ENCODE measurements at regions not wholly inside any gene's neighbourhood (a gene's known extent, or its start where the extent isn't known, plus 50 kb on each side); places are given as distances from the start of the nearest gene placed in this dataset.
"Not testable (repeated sequence)": the region's sequence is repeated elsewhere in the genome, so short reads cannot be mapped to it uniquely, and the experiment has no call there.

DNA sequence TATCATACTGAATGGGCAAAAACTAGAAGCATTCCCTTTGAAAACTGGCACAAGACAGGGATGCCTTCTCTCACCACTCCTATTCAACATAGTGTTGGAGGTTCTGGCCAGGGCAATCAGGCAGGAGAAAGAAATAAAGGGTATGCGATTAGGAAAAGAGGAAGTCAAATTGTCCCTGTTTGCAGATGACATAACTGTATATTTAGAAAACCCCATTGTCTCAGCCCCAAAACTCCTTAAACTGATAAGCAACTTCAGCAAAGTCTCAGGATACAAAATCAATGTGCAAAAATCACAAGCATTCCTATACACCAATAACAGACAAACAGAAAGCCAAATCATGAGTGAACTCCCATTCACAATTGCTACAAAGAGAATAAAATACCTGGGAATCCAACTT is 52.5 kb upstream of the CCDC71L start:
- DNase-seq (ENCODE audit: low spot score): not testable (repeated sequence)

DNA sequence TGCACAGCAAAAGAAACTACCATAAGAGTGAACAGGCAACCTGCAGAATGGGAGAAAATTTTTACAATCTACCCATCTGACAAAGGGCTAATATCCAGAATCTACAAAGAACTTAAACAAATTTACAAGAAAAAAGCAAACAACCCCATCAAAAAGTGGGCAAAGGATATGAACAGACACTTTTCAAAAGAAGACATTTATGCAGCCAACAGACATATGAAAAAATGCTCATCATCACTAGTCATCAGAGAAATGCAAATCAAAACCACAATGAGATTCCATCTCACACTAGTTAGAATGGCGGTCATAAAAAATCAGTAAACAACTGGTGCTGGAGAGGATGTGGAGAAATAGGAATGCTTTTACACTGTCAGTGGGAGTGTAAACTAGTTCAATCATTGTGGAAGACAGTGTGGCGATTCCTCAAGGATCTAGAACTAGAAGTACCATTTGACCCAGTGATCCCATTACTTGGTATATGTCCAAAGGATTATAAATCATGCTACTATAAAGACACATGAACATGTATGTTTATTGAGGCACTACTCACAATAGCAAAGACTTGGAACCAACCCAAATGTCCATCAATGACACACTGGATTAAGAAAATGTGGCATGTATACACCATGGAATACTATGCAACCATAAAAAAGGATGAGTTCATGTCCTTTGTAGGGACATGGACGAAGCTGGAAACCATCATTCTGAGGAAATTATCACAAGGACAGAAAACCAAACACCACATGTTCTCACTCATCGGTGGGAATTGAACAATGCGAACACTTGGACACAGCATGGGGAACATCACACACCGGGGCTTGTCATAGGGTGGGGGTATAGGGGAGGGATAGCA is 53.9 kb upstream of the CCDC71L start:
- not testable (repeated sequence) for DNase-seq (ENCODE audit: low spot score)

DNA sequence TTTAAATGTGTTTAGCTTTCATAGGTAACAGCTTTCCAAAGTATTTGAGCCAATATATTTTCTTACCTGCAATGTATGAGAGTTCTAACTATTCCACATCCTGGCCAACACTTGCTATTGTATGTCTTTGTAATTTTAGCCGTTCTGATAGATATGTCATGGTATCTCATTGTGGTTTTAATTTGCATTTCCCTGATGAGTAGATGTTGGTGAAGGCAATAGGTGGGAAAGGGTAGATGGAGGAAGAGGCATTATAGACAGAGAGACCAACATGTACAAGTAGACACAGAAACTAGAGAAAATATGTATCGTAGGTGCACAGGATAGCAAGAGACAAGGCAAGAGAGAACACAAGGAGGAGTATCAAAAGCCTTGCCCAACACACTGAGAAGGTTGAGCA is 54.8 kb upstream of the CCDC71L start:
- no peak for DNase-seq (ENCODE audit: low spot score)

DNA sequence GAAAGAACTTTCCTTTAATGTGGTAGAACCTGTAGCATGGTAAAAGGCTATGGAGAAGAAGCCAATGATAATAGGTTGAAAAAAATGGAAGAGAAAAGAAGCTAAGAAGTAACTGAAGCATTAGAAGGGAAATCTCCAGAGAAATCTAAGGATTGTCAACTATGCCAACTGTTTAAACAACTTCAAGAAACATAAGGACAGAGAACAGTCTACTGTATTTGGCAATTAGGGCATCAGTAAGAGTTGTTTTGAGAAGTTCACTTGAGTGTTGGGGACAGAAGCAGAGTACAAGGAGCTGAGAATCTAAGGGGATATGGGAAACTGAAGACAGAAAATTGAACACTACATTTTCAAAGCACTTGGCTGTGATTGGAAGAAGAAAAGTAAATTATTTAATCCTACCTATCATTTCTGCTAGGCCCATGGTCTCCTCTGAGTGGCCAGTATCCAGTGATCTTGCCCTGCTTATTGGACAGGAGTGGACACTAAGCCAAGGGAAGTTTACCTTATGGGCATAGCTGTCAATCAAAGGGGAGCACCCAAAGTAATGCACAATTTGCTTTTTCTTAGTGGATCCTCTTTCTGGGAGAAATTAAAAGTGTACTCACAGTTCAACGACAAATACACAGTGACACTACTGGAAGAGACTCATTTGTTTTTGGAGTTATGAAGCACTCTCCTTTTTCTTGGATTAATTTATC is 56.4 kb upstream of the CCDC71L start:
- no peak for DNase-seq (ENCODE audit: low spot score)

DNA sequence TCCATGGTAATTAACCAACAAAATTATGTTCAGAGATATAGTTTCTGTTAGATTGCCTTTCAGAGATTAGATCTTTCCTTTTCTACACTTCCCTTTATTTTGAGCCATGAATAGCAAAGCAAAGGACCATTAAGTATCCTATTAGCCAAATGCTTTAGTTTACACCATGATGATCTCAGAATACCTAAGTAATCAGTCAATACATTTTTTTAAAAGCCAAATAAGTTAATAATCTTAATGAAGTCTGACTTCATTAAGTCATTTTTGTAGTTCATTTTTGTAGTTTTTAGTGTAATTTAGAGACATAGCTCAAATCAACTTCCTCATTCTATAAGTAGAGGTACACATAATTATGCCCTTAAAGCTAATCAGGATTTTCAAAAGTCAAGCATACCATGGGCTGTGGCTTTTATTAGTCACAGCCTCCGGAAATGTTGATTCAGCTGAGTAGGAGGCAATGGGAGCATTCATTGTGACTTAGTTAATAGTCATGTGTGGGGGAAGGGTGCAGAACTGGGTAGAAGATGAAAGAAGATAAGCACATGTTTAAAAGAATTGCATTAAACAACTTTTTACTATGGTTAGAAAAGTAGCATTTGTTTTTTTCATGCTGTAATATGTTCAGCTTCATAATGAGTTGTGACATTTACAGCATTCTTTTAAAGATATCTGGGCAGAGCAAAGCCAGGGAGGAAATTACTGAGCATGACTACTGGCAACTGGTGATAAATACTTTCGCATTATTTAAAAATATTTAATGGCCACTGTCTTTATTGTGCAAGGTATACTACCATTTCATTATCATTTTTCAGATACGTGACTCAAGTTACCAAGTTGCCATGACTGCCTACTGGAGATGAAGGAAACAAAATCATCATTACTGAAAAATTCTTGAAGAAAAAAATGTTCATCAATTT is 57.3 kb upstream of the CCDC71L start:
- peak; percentile 99 for DNase-seq (ENCODE audit: low spot score)

DNA sequence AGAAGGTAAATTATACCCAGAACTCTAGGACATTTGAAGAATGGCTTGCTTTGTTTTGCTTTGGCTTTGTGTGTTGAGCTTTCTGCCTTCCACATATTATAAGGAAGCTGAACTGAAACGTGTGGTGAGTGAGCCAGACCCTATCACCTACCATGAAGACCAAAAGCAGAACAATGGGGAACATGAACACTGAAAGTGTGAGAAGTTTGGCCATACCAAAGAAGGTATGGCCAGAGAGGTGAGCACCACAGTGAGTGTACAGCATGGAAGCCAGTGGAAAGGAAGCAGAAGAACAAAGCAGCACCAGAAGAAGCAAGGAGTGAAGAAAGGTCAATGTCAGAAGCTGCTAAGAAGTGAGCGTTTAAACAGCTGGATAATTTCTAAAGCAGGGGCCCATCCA is 59.7 kb upstream of the CCDC71L start:
- DNase-seq (ENCODE audit: low spot score): no peak

DNA sequence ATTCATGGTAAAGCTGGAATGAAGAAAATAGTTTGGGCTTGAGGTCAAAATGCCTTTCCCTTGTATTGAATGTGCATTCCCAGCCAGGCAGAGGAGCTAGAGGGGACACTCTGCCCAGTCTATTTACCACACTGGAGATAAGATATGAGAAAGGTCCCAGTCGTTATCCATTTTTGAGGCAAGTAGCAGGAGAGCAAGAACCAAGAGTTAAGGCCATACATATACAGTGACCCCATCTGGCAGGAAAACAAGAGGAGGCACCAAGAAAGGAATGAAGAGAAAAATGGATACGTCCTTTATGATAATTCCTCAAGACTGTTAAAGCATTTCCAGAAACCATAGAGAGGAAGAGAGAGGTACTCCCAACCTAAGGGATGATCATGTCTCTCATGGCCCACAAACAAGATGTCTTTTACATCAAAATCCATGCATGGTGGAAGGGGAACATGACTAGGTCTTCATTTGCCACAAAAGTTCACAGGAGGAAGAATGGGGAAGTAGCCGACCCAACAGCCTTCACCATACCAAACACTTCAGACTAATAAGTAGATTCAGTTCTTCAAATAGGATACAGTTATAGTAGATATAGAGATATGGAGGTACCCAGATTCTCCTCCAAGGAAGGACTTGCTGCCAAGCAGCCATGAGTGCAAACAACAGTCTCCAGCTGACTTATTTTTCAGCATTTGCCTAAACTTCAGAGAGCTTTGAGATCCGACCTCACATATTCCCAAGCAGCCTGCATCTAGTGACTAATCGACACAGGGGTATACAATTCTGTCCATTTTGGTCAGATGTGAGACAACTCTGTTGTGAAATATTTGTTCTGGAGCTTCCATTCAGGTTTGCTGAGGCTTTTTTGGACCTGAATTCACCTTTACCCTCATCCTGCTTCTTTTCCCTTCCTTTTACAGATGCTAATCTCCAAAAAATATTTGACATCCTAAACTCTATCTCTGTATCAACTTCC is 61.1 kb upstream of the CCDC71L start:
- DNase-seq (ENCODE audit: low spot score): no peak

DNA sequence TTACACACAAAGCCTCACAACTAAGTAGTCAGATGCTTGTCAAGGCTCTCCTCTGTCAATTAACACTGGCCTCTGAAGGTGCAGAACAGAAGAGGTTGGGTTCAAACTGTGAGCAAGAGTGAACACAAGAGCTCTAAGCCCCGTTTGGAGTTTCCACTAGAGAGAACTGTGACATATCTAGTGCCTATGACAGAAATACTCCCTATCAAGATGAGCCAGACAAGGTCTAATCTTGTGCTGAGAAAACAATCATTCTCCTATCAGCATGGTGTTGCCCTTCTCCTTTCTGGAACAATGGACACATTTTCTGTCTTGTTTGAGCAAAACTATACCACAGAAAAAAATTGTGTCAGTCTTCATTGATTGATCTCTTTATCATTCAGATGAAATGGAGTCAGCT is 62.4 kb upstream of the CCDC71L start:
- no peak for DNase-seq (ENCODE audit: low spot score)

DNA sequence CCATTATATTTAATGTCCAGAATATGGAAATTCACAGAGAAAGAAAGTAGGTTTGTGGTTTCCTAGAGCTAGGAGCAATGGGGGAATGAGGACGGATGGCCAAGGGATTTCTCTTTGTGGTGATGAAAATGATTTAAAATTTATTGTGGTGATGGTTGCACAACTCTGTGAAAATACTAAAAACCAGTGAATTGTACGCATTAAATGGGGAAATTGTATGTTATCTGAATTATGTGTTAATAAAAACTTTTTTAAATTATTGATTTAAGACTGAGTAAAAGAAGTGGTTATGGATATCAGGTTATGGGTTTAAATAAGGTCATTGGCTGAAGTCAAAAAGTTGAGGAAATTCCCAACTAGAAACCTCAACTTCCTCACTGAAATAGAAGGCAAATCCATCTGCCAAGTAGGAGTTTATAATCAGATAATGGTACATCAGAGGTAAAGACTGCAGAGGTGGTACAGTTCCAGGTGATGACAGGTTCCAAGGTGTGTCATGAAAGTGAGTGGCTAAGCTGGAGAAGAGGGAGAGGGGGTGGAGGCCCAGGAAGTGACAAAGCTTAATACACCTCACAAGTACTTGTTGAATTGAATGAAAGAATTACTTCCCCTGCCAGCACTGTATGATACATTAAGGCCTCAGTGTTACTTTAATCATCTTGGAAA is 68.9 kb upstream of the CCDC71L start:
- DNase-seq (ENCODE audit: low spot score): no peak

DNA sequence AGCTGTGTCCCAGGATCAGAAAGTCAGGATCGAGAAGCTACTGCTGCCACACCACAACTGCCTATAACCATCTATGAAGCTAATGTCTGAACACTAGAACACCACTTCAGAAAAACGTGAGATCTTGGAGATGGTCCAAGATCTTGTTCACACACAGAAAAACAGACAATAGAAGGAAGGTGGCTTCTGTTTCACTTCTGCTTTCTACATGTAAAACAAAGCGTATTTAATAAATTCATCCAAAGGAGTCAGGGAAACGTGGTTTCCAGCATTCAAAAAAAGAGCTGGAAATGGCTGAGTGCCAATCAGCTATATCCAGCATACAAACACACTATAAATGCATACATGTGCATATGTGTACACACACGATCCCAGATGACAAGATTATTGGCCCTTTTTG is 70.2 kb upstream of the CCDC71L start:
- peak; percentile 40 for DNase-seq (ENCODE audit: low spot score)

DNA sequence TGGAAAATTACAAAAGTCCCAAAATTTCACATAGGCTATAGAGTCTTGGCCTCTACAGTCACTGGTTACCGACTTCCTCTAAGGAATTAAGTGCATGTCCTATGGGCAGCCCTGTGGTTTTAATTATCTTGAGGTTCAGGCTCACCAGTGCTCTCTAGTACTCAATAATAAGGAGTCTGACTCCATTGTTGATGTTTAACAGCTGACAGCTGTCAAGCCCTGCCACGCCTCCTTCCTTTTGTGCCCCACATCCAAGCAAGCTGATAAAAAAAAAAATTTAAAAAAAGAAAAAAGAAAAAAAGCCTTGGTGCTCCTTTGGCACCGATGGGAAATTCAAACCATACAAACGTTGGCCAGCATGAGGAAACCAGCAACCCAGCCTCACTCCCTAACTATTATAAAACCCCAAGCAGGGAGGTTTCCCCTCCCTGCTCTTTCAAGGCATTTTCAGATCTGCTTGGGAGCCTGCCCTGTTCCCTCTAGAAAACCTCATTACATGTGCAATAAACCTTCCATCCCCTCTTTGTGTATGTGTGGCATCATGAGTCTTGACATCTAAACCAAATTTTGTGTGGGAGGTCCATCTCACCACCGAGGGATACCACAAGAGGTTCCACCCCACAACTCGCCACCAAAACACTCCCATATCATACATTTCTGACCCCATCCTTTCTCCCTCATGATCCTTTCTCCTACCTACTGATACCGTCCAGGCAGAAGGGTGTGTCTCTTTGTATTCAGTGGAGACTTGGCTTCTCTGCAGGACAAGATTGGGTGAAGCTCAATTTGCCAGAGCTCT is 70.9 kb upstream of the CCDC71L start:
- DNase-seq (ENCODE audit: low spot score): no peak

DNA sequence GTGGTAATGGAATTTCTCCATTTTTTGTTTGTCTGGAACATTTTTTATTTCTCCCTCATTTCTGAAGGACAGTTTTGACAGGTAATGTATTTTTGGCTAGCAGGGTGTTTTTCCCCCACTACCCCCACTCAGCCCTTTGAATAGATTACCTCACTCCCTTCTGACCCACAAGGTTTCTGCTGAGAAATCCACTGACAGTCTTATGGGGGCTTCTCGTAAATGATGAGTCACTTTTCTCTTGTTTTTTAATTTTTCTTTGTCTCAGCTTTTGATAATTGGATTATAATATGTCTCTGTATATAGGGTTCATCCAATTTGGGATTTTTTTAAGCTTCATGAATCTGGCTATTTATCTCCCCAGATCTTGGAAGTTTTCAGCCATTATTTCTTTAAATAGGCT is 74.7 kb upstream of the CCDC71L start:
- DNase-seq (ENCODE audit: low spot score): no peak

DNA sequence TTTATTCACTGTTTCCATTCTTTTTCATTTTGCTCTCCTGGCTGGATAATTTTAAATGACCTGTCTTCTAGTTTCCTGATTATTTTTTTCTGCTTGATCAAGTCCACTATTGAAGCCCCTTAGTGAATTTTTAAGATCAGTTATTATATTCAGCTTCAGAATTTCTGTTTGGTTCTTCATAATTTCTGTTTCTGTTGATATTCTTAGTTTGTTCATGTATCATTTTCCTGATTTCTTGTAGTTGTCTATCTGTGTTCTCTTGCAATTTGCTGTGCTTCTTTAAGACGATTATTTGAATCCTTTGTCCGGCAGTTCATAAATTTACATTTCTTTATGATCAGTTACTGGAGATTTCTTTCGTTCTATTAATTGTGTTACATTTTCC is 75.2 kb upstream of the CCDC71L start:
- DNase-seq (ENCODE audit: low spot score): no peak

DNA sequence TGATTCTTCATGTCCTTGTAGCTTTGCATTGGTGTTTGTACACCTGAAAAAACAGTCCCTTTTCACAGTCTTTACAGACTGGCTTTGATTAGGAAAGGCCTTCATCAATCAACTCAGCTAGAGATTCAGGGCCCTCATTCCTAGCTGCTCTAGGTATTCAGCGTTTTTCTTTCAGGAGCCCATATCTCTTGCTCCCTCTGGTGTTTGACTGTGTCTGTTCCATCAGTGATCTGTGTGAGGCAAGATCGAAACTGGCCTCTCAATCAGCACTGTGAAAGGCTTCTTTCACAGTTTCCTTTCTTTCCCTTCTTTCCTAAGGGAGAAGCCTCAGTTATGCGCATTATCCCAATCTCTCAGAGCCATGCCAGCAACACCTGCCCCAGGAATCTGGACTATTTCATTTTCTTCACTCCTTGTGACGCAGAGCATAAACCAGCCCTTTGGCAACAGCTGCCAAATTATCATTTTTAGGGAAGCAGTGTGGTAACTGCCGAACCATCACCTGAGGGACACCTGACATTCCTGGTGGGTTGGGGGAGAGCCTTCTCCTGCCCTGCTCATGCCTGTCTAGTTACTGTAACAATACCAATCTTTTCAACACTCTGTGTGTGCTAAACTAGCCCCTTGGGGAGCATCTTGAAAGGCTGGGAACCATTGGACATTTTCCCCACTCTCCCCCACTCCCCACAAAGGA is 75.7 kb upstream of the CCDC71L start:
- peak; percentile 68 for DNase-seq (ENCODE audit: low spot score)

DNA sequence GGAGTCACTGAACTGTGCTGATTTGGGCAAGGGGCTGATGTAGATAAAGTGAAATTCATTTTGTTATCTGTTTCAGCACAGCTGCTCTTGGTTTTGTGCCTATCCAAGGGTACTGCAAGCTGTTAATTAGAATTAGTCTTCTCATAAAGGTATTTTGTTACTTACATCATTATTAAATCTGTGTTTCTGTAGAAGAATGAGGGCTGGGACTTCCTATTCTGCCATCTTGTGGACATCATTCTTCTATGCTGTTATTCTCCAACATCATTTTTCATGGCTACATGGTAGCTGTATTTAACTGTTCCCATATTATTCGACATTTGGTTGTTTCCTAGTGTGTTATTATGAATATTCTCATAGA is 76.2 kb upstream of the CCDC71L start:
- DNase-seq (ENCODE audit: low spot score): peak; percentile 39

DNA sequence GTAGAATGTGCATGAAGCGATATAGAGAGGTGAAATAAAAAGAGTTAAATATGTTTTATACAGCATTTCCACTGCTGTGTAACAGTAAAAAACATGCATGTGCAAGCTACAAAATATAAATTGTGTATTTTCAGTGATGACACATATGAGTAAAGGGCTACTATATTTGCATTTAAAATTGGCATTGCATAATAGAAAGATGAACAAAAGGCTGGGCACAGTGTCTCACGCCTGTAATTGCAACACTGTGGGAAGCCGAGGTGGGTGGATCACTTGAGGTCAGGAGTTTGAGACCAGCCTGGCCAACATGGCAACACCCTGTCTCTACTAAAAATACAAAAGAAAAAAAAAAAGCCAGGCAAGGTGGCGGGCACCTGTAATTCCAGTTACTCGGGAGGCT is 79.8 kb upstream of the CCDC71L start:
- DNase-seq (ENCODE audit: low spot score): no peak

DNA sequence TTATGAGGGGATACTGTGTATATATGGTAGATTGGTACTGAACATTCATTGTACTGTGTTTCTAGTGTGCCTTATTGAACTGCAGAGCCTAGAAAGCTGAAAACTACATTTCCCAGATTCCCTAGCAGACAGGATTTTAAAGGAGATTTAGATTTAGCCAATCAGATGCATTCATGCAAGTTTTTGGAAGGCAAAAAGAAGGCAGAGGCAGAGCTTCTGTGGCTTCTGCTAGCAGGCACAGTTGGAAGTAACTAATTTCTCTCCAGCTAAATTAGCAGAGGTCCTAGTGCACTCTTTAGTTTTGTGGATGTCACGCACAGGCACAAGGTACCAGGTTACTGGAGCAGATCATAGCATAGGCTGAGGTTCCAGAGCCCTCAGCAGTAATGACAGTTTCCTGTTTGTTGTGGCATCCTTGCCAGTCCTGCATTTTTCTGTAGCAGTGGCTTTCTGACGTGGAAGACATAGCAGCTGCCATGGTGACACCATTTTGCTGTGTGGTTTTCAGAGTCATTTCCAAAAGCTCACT is 83.7 kb upstream of the CCDC71L start:
- no peak for DNase-seq (ENCODE audit: low spot score)

DNA sequence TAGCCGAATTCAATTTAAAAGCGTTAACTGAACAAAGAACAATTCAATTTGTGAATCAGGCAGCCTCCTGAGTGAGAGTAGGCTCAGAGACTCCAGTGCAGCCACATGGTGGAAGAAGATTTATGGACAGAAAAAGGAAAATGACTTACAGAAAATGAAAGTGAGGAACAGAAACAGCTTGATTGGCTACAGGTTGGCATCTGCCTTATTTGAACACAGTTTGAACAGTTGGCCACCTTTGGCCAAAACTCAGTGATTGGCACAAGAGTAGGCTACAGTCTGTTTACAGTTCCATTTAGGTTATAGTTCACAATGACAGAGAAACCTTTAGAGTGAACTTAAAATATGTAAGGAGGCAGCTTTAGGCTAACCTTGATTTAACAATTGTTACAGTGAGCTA is 86.3 kb upstream of the CCDC71L start:
- not testable (repeated sequence) for DNase-seq (ENCODE audit: low spot score)

DNA sequence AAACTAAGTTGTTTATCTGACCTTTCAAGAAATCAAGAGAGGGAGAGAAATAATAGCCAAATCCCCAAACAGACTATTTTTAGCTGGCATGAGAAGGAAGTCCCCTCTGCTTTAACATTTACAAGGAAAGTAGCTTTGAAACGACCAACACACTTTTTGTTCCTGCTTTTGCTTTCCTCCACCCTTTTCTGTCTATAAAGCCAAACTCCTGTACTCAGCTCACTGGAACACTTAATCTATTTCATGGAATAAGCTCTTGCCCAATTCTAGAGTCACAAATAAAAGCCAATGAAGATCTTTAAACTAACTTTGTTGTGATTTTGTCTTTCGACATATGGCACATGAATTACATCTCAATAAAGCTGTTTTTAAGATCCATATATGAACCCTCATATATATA is 86.8 kb upstream of the CCDC71L start:
- no peak for DNase-seq (ENCODE audit: low spot score)
